NCI-H345 treated with DMSO at 0.1 percent for 48 hours (cell line): ENCODE measurements at regions not wholly inside any gene's neighbourhood (a gene's known extent, or its start where the extent isn't known, plus 50 kb on each side); places are given as distances from the start of the nearest gene placed in this dataset.
"Not testable (repeated sequence)": the region's sequence is repeated elsewhere in the genome, so short reads cannot be mapped to it uniquely, and the experiment has no call there.

Source experiments
- DNase-seq: peaks from one replicate; lab custom pipeline; 2025; ENCODE audit not compliant: unreplicated experiment; lab: John Stamatoyannopoulos, UW

DNA sequence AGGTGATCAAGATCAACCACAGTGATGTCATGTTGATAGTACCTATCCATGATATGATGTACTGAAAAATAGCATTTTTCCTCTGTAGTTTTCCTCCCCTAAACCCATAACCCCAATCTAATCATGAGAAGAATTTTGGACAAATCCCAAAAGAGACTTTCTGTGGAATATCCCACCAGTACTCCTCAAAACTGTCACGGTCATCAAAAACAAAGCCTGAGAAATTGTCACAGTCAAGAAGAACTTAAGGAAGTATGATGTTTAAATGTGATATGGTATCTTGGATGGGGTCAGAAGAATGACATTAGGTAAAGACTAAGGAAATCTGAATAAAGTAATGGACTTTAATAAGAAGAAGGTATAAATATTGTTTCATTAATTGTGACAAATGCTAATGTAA is 248.8 kb downstream of the RMST start:
- DNase-seq = no peak

DNA sequence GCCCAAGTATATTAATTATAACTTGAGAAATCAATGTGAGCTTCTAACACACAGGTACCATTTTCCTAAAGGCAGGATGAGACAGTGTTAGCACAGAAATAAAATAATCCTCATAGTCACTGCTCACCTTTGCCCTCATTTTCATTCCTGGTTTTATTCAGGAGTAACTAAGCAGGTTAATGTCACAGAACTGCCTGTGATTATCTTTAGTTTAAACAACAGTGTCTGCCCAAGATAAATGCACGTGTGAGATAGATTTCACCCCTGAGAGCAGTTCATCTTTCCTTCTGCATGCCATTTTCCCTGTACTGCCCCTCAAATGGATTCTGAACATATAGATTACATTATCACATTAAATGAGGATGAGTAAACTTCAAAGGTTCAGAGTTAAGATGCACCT is 250.7 kb downstream of the RMST start:
- DNase-seq = no peak

DNA sequence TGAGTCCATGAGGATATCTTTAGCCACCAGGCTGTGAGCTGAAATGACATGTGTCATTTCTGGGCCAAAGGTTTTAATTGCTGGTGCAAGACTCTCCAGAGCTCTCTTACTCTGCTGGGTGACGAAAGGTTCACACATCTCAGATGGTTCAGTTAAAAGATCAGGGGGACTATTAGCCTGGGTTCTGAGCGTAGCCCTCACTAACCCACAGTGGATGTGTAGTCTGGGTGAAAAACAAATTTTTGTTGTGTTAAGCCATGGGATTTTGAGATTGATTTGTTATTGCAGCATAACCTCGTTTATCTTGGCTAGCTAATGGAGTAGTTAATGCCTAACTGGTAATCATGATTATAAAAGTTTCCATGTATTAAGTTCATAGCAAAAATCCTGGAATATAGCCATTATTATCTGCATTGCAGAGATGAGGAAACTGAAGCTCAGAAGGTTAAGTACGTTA is 251.5 kb downstream of the RMST start:
- no peak for DNase-seq

DNA sequence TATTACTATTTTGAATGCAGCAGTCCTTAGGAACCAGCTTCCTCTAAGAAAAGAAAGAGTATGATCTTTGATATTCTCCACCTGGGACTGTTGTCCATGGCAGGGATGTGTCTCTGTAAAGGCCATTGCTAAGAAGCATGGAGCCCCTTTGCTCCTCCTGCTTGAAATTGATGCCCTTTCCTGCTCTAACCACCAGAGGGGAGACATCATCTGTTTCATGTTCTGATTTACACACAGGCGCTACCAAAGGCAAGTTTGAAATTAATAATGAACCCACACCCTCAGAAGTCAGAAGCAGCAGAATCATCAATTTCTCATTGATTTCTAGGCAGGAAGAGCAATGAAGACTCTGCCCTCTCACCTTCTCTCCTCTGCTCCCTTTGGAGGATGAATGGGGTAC is 253.8 kb downstream of the RMST start:
- peak; percentile 6 for DNase-seq

DNA sequence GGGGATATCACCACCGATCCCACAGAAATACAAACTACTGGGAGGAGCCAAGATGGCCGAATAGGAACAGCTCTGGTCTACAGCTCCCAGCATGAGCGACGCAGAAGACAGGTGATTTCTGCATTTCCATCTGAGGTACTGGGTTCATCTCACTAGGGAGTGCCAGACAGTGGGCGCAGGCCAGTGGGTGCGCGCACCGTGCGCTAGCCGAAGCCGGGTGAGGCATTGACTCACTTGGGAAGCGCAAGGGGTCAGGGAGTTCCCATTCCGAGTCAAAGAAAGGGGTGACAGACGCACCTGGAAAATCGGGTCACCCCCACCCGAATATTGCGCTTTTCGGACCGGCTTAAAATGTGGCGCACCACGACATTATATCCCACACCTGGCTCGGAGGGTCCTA is 261.2 kb downstream of the RMST start:
- not testable (repeated sequence) for DNase-seq

DNA sequence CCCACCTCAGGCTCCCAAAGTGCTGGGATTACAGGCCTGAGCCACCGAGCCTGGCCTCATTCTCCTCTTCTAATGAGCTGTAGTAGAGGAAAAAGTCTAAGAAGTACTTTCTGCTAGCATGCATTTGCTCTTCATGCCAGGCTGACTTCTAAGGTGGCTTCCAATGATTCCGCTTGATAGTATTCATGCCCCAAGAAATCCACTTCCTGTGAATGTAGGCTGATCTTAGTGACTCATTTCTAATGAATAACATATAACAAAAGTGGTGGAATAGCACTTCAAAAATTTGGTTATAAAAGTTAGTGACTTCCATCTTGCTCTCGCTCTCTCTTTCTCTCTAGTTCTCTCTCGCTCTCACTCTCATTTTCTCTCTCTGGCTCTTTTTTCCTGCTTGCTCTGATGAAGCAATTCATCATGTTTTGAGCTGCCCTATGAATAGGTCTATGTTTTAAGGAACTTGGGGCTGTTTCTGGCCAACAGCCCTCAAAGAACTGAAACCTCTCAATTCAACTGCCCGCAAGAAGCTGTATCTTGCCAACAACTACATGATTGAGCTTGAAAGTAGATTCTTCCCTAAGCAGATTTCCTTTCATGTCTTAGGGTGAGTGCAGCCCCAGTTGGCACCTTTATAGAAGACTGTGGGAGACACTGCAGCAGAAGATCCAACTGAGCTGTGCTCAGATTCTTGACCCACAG is 282.9 kb downstream of the RMST start:
- DNase-seq = no peak

DNA sequence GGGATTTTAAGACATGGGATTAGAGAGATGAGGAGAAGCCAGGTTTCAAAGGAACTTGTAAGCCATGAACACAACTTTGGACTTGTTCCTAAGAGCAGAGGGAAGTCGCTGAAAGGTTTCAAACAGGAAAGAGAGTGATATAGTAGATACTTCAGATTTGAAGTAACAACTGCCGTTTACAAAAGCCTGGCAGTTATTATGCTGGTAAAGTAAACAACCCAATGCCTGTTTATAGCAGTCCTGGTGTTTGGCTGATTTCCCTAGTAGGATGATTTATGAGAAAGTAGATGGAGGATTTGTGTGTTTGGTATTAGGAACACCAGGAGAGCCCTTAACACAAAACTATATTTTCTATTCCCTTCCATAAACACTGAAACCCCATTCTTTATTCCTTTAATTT is 285.7 kb downstream of the RMST start:
- DNase-seq = peak; percentile 45

DNA sequence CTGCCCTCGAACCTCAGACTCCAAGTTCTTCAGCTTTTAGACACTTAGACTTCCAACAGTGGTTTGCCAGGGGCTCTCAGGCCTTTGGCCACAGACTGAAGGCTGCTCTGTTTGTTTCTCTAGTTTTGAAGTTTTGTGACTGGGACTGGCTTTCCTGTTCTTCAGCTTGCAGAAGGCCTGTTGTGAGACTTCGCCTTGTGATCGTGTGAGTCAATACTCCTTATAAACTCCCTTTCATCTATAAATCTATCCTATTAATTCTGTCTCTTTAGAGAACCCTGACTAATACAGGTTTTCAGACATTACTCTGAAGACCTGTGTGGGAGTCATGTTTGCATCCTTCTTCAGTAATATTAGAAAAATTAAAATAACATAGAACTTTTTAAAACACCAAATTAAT is 289.1 kb downstream of the RMST start:
- DNase-seq = no peak

DNA sequence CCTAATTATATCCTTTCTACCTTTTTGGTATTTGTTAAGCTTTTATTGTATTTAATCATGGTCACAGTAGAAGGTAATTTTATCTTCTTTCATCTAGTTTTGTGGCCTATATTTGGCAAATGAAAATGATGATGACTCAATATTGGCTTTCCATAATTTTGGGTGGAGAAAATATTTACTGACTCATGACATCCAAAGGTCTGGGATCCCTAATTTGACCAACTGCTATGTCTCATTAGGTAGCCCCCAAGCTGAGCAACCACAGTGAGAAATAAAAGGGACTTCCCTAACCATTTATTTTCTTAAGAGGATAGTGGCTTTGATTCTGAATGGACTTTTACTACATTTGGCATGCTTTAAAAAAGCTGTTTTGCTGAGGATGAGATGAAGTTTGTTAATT is 289.5 kb downstream of the RMST start:
- no peak for DNase-seq

DNA sequence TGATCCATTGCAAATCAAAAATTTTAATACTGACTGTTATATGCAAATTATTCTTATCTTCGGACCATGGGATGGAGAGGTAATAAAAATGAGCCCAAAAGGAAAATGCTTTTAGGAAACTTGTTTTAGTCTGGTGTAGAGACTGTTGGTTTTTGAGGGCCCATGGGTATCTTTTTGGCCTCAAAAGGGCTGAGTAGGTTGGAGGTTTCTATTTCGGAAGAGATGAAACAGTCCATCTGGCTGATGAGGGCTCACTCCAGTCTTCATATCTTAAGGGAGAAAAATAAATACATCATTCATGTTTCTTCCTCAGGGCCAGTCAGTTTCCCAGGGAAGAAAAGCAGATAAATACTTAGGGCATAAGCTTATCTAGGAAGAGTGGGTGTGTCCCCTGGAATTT is 290.7 kb downstream of the RMST start:
- DNase-seq = no peak

DNA sequence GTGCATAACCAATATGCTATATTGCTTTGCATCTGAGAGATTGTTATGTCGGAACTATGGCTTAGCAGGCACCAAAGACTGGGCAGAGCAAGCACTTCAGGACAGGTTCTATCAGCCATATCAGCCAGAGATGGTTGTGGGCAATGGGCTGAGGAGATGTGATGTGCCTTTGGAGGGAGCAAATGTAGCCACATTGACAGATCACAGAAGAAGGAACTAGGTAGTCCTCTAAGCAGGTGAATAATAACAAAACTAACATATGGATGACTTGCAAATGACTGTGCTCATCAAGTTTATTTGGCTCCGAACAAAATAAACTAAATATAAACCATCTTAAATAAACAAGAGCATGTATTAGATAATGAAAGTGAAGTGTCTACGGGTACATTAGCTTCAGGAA is 291.7 kb downstream of the RMST start:
- no peak for DNase-seq

DNA sequence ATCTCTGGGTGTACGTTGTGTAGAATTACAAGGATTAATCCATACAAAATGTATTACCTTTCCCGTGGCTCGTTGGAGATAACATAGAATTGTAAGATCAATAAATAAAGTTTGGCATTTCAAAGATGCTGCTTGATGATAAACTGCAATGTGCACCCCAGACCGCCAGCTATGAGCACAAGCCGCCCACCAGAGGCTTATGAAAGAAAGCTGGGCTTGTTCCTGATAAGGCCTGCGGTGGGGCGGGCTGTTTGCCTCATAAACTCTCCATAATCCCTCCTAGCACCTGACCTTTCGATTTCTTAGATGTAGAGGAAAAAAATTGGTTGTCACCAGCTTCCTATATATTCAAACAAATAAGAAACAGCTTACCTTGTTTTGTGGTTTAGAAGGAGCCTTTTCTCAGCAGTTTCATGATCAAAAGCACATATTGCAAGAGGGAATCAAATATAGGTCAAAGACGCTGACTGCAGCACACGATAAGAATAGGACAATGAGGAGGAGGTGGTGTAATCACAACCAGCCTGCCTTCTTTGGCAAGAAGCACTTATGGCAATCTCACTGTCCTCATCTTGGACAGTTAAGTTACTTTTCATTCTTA is 293.6 kb downstream of the RMST start:
- DNase-seq = no peak

DNA sequence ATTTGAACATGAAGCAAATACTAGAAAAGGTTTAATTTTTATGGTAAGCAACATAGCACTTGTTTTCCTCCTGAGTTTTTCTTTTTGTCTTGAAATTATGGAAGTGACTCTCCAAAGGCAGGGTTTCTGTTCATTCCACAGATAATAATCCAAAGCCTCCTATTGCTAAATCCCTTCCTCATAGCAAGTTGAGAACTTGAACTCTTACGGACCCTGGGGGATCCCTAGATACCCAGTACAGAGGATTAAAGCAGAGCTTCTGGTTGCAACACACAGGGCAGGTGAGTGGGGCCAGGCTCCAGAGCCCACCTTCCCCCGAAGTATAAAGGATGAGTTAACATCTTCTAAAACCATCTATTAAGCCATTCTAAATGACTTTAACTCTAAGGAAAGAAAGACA is 294.1 kb downstream of the RMST start:
- DNase-seq = no peak

DNA sequence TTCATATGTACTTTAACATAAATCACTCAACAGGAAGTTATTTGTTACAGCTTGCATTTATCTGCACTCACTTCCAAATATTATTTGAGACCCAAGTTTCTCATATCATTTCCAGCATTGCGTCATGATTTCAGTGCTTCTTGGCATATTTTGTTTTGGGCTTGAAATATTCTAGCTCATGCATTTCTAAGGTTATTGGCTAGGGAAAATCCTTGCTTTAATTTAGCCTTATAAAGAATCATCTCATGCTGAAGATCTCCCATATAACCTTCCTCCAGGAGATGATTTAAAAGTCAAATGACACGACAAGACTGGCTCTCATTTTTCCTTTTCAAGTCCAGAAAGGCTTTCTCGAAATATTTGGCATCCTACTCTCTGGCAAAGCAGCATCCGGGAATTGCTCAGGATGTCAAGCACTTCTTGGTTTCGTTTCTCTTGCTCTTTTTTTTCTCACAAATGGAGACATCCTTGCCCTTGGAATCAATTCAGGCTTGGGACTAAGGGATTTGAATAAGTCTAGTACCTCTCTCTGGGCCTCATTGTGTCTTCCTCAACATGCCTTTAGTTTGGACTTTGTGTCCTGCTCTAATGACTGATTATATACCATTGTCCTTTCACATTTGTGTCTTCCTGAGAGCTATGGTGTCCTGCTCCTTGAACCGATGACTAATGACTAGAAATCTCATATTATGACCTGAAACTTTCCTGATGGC is 295.0 kb downstream of the RMST start:
- DNase-seq = no peak

DNA sequence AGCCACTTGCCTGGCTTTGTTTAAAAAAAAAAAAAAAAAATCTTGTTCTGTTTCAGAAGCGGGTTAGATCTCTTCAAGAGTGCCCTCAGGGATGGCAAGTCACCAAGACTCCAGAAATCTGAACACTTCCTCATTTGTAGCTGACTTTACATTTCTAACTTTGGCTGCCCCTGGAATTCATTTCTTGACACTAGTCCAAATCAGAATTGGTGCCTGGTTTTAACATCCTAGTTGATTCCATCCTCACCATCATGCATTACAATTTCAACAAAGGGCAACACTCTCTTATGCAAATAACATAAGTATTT is 295.5 kb downstream of the RMST start:
- no peak for DNase-seq

DNA sequence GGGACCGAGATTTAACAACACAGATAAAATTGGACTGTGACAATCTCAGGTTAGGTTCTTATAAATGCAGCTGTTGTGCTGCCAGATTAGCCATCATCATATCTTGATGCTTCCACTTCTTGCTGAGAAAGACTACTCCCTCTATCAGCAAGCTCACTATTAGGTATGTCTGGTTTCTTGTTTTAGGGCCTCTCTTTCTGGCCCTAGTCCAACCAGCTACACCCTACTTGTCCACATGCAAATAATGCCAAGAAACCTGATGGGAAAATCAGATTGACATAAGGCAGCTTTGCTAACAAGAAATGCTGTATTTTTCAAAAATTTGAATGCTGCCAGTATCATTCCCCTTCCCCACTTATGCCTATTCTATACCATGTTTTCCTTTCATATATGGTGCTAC is 296.0 kb downstream of the RMST start:
- no peak for DNase-seq

DNA sequence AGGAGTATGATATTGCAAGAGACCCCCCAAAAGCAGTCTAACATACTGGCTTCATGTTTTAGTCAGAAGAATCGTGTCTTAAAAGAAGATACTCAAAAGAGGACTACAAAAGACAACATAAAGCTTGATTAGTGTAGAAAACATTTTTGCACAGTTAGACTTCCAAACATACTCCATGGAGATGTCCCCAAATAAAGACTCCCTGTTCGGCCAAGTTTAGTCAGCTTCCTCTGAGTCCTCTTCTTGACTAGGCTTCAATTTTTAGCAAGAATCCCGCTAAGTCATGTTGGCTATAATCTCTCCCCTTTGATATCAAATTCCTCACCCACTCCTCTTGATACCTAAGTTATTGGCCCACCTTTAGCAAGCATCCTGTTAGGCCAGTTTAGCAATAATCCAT is 298.0 kb downstream of the RMST start:
- DNase-seq = no peak

DNA sequence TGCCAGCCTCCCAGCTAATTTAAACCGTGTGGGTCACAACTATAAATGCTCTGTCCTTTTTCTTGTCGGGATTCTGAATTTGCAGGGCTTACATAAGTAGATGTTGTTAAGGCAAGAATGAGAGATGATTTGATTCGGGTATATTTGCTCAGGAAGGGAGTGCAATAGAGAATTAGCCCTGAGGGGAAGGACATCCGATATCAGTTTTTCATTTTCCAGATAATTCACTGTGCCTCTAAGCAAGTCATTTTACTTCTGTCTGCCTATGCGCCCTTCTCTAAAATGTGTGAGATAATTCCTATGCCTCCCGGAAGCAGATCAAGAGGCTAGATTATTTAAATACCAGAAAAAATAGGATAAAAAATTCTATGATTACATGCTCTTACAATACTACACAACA is 300.5 kb downstream of the RMST start:
- no peak for DNase-seq

DNA sequence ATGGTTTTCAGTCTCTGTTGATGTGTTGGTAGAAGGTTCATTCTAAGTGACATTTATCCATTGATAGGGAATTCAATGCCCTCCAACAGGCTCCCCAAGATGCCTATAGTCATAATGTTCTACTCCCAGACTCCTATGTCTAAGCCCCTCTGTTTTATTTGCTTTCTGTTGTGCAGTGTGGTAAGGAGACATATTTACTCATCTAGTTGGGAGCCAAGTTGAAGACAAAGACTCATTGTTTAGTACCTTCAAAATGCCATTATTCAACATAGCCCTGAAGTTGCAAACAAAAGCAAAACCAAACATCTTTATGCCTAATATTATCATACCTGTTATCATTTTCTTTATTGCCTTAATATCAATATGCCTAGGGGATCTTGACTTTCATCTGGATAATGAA is 302.1 kb downstream of the RMST start:
- no peak for DNase-seq

DNA sequence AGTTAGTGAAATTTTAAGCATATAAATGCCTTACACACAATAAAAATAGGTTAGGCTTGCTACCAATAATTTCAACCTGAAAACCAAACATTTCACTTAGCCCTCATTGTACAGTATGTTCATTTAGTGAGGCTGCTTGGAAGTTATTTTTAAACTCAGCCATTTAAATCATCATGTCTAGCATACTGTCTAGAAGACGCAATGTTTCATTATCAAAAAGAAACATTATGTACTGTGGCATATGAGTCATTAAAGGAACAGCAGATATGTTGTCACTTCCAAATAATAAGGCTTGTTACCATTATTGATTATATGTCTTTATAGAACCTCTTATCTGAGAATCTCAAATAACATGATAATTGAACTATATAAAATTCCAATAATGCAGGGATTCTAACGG is 304.7 kb downstream of the RMST start:
- DNase-seq = no peak

DNA sequence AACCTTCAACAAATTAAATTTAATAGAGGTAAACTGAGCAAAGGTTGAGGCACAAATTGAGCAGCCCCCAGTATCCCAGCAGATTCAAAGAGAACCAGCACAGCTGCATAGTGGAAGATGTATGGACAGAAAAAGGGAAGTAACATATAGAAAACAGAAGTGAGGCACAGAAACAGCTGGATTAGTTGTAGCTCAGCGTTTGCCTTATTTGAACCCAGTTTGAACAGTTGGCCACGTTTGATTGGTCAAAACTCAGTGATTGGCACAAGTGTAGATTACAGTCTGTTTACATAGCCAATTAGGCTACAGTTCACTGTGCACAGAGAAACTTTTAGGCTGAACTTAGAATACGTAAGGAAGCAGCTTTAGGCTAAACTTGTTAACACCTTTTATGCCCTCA is 315.5 kb downstream of the RMST start:
- DNase-seq = no peak

DNA sequence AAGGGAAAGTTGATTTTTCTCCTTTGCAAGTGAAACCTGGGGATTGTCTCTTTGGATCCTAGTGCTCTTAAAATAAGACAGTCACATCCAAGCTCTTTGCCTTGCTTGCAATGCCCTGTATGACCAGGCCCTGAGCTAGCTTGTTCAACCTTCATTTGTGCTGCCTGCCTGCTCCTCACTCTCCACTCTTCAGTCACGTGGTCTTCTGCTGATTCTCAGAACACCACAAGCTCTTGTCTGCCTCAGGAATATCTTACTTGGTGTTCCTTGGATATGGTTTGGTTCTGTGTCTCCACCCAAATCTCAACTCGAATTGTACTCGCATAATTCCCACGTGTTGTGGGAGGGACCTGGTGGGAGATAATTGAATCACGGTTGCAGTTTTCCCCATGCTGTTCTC is 318.7 kb downstream of the RMST start:
- no peak for DNase-seq

DNA sequence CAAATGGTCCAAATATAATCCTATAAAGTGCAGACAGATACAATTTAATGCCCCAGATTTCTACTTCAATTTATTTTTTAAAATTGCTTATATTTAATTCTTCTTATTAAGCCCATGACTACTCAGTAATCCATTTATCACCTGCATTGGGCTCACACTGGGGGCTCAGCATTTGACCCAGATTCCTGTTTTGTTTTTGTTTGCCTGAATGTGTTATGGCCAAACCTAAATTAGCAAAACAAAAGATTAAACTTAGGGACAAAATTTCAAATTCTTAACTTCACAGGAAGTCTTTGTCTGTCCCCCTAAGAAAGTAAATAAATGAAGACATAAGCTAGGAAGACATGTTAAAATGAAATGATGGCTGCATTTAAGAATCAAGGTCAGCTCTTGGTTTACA is 322.3 kb downstream of the RMST start:
- DNase-seq = no peak
